H1 (cell line): ENCODE measurements at regions not wholly inside any gene's neighbourhood (a gene's known extent, or its start where the extent isn't known, plus 50 kb on each side); places are given as distances from the start of the nearest gene placed in this dataset.

Experiments
- CTCF ChIA-PET: fragments of 300-600 bp; sonication (Branson Sonifier 250); formaldehyde crosslinking; loops from one replicate; lab custom pipeline; 2021; ENCODE audit not compliant: partially characterized antibody; lab: Charles Lee
- POLR2A ChIA-PET: fragments of 300-600 bp; sonication (Branson Sonifier 250); formaldehyde crosslinking; loops from one replicate; lab custom pipeline; 2021; ENCODE audit warnings: inconsistent platforms; ENCODE audit not compliant: partially characterized antibody; lab: Charles Lee
- DNase-seq, 2 experiments: peaks; one replicate each; pipeline versions ENCODE4 v3.0.0 to v3.0.0-alpha.2; 2010 to 2022; ENCODE audit warnings: low spot score in 2 of 2, low read depth in 1 of 2, mixed read lengths in 1 of 2
- FAIRE-seq: peaks from 2 replicates; lab custom pipeline; 2011; peaks lifted over from hg19 to GRCh38; lab: Jason Lieb, UNC
- H2AFZ ChIP-seq: 2 replicates; pipeline ENCODE4 v1.8.1; 2012; ENCODE audit warnings: low read length, inconsistent platforms
- H2AK5ac ChIP-seq: 2 replicates; pipeline ENCODE4 v1.6.1; 2013; ENCODE audit warnings: low read depth, low read length
- H2BK120ac ChIP-seq: replicated peaks from 2 replicates; pipeline ENCODE3; 2013; ENCODE audit warnings: low read depth, low read length, inconsistent platforms
- H2BK12ac ChIP-seq: 2 replicates; pipeline ENCODE4 v1.6.1; 2013; ENCODE audit warnings: low read depth, low read length
- H2BK15ac ChIP-seq: 2 replicates; pipeline ENCODE4 v1.6.1; 2013; ENCODE audit warnings: low read length
- H2BK20ac ChIP-seq: 2 replicates; pipeline ENCODE4 v1.6.1; 2013; ENCODE audit warnings: low read length
- H2BK5ac ChIP-seq: 2 replicates; pipeline ENCODE4 v1.6.1; 2013; ENCODE audit warnings: low read depth, low read length
- H3K14ac ChIP-seq: 2 replicates; pipeline ENCODE4 v1.6.1; 2013; ENCODE audit warnings: inconsistent platforms; ENCODE audit not compliant: insufficient read length
- H3K18ac ChIP-seq: 2 replicates; pipeline ENCODE4 v1.6.1; 2013; ENCODE audit warnings: low read length; ENCODE audit errors: extremely low read depth
- H3K23ac ChIP-seq: 2 replicates; pipeline ENCODE4 v1.6.1; 2013; ENCODE audit warnings: inconsistent platforms; ENCODE audit not compliant: insufficient read length
- H3K23me2 ChIP-seq: 2 replicates; pipeline ENCODE4 v1.6.1; 2013; ENCODE audit warnings: low read depth, low read length
- H3K27ac ChIP-seq: 2 replicates; pipeline ENCODE4 v1.6.1; 2011; ENCODE audit warnings: low read depth, low read length, inconsistent platforms
- H3K27me3 ChIP-seq, 4 experiments: replicated peaks in 1 of 4; 1 replicate in 1 of 4; 2 replicates in 3 of 4; pipeline versions ENCODE4 v1.6.1 to v1.8.1; 2011 to 2013; ENCODE audit warnings: low read length in 3 of 4, mild to moderate bottlenecking in 3 of 4, inconsistent platforms in 2 of 4, mixed read lengths in 2 of 4, moderate library complexity in 1 of 4; ENCODE audit not compliant: control insufficient read depth in 3 of 4, insufficient read depth in 3 of 4; ENCODE audit errors: extremely low read depth in 1 of 4
- H3K36me3 ChIP-seq, 4 experiments: 2 replicates each; pipeline versions ENCODE4 v1.6.1 to v1.8.1; 2011 to 2013; ENCODE audit warnings: mild to moderate bottlenecking in 4 of 4, low read length in 3 of 4, moderate library complexity in 2 of 4, control low read depth in 1 of 4, inconsistent platforms in 1 of 4; ENCODE audit not compliant: insufficient read depth in 4 of 4, control insufficient read depth in 2 of 4
- H3K4ac ChIP-seq: replicated peaks from 2 replicates; pipeline ENCODE3; 2013; ENCODE audit warnings: low read length, low read depth, mixed read lengths, inconsistent platforms; ENCODE audit not compliant: insufficient read length
- H3K4me1 ChIP-seq, 4 experiments: replicated peaks in 1 of 4; 1 replicate in 1 of 4; 2 replicates in 3 of 4; pipeline versions ENCODE4 v1.6.1 to v1.8.1; 2011 to 2013; ENCODE audit warnings: low read length in 3 of 4, inconsistent platforms in 2 of 4, mixed read lengths in 1 of 4; ENCODE audit not compliant: insufficient read depth in 4 of 4, control insufficient read depth in 3 of 4
- H3K4me2 ChIP-seq, 2 experiments: 2 replicates each; pipeline versions ENCODE4 v1.6.1 to v1.8.1; 2011 to 2013; ENCODE audit warnings: low read depth in 2 of 2, low read length in 2 of 2, control low read depth in 1 of 2, inconsistent platforms in 1 of 2, mild to moderate bottlenecking in 1 of 2; ENCODE audit not compliant: insufficient read depth in 1 of 2
- H3K4me3 ChIP-seq, 4 experiments: fragments of 200-600, 300-600 bp in 1 of 4; sonication (generic), shearing (Covaris generic), sonication (Bioruptor Twin) in 1 of 4; 2 replicates each; pipeline versions ENCODE4 v1.5.1 to v1.8.1; 2011 to 2016; ENCODE audit warnings: low read length in 4 of 4, low read depth in 3 of 4, control low read depth in 2 of 4, inconsistent platforms in 2 of 4, mild to moderate bottlenecking in 2 of 4, mixed read lengths in 1 of 4, moderate library complexity in 1 of 4; ENCODE audit not compliant: insufficient read depth in 2 of 4; ENCODE audit errors: extremely low read depth in 1 of 4
- H3K56ac ChIP-seq: replicated peaks from 2 replicates; pipeline ENCODE3; 2013; ENCODE audit warnings: low read depth, mild to moderate bottlenecking, mixed read lengths, low read length, inconsistent platforms; ENCODE audit not compliant: insufficient read length
- H3K79me1 ChIP-seq: 2 replicates; pipeline ENCODE4 v1.6.1; 2013; ENCODE audit warnings: low read depth, low read length, control low read depth
- H3K79me2 ChIP-seq, 2 experiments: 2 replicates each; pipeline versions ENCODE4 v1.6.1 to v1.8.1; 2012 to 2013; ENCODE audit warnings: low read length in 2 of 2, mild to moderate bottlenecking in 2 of 2, inconsistent platforms in 1 of 2; ENCODE audit not compliant: insufficient read depth in 2 of 2, control insufficient read depth in 1 of 2
- H3K9ac ChIP-seq, 4 experiments: replicated peaks in 1 of 4; 1 replicate in 1 of 4; 2 replicates in 3 of 4; pipeline versions ENCODE4 v1.6.1 to v1.8.1; 2011 to 2013; ENCODE audit warnings: low read depth in 3 of 4, low read length in 3 of 4, control low read depth in 2 of 4, mild to moderate bottlenecking in 2 of 4, moderate library complexity in 2 of 4, inconsistent platforms in 1 of 4; ENCODE audit errors: extremely low read depth in 1 of 4
- H3K9me3 ChIP-seq, 2 experiments: 2 replicates each; pipeline versions ENCODE4 v1.6.1 to v1.8.1; 2012 to 2013; ENCODE audit warnings: mild to moderate bottlenecking in 2 of 2, moderate library complexity in 2 of 2, control low read depth in 1 of 2, inconsistent platforms in 1 of 2, low read depth in 1 of 2, low read length in 1 of 2, mixed read lengths in 1 of 2; ENCODE audit not compliant: insufficient read depth in 2 of 2
- H4K20me1 ChIP-seq, 2 experiments: replicated peaks in 1 of 2; 2 replicates each; pipeline versions ENCODE3 to v1.8.1; 2011 to 2013; ENCODE audit warnings: inconsistent platforms in 2 of 2, low read length in 2 of 2, mild to moderate bottlenecking in 1 of 2; ENCODE audit not compliant: insufficient read depth in 2 of 2, control insufficient read depth in 1 of 2
- H4K5ac ChIP-seq: 2 replicates; pipeline ENCODE4 v1.6.1; 2013; ENCODE audit warnings: low read length, low read depth, mixed read lengths, inconsistent platforms; ENCODE audit not compliant: insufficient read length
- H4K8ac ChIP-seq: 2 replicates; pipeline ENCODE4 v1.8.0; 2013; ENCODE audit warnings: mild to moderate bottlenecking, moderate library complexity, low read length, inconsistent platforms; ENCODE audit not compliant: insufficient read depth; ENCODE audit errors: extremely low read depth
- H4K91ac ChIP-seq: replicated peaks from 2 replicates; pipeline ENCODE3; 2013; ENCODE audit warnings: low read length, mixed read lengths, inconsistent platforms; ENCODE audit not compliant: insufficient read length
- ASH2L ChIP-seq: fragments of 200-600, 300-600 bp; sonication (generic); IDR thresholded peaks from one replicate; pipeline ENCODE4 v1.7.1; 2017; ENCODE audit warnings: low read length
- GTF2F1 ChIP-seq: IDR thresholded peaks from 2 replicates; pipeline ENCODE4 v1.6.1; 2012; ENCODE audit warnings: low read depth, low read length, improper control_type of control experiment, borderline replicate concordance
- JUN ChIP-seq: IDR thresholded peaks from 2 replicates; pipeline ENCODE4 v1.6.1; 2011; ENCODE audit warnings: low read depth, mild to moderate bottlenecking, improper control_type of control experiment, low read length
- NANOG ChIP-seq: IDR thresholded peaks from 2 replicates; pipeline ENCODE4 v1.6.1; 2011; ENCODE audit warnings: low read length, low read depth, mild to moderate bottlenecking, inconsistent platforms; ENCODE audit not compliant: insufficient read depth, poor library complexity, severe bottlenecking
- RAD21 ChIP-seq, 2 experiments: IDR thresholded peaks in 1 of 2; conservative IDR thresholded peaks in 1 of 2; 2 replicates each; pipeline ENCODE4 v1.6.1; 2011; ENCODE audit warnings: low read depth in 2 of 2, low read length in 2 of 2, improper control_type of control experiment in 1 of 2, inconsistent platforms in 1 of 2, mild to moderate bottlenecking in 1 of 2, moderate library complexity in 1 of 2
- RXRA ChIP-seq: IDR thresholded peaks from 2 replicates; pipeline ENCODE4 v1.6.1; 2011; ENCODE audit warnings: low read depth, mild to moderate bottlenecking, low read length, moderate library complexity; ENCODE audit not compliant: insufficient read depth
- SIN3A ChIP-seq, 2 experiments: IDR thresholded peaks in 1 of 2; conservative IDR thresholded peaks in 1 of 2; 2 replicates each; pipeline ENCODE4 v1.6.1; 2011 to 2012; ENCODE audit warnings: low read length in 2 of 2, improper control_type of control experiment in 1 of 2, low read depth in 1 of 2, mild to moderate bottlenecking in 1 of 2
- SP4 ChIP-seq: IDR thresholded peaks from 2 replicates; pipeline ENCODE4 v1.6.1; 2012; ENCODE audit warnings: low read length, inconsistent platforms
- TAF7 ChIP-seq: optimal IDR thresholded peaks from 2 replicates; pipeline ENCODE3; 2011; ENCODE audit warnings: low read depth, mild to moderate bottlenecking, inconsistent platforms, low read length, moderate library complexity, borderline replicate concordance
- WGBS, 2 experiments: shearing (Covaris generic) in 1 of 2; methylation state at CpG; one replicate each; pipeline versions ENCODE4 v1.1.6 to v1.1.7; 2013 to 2015; ENCODE audit warnings: low lambda C conversion rate in 2 of 2, mixed read lengths in 2 of 2, inconsistent platforms in 1 of 2, low coverage in 1 of 2, missing lambda C conversion rate in 1 of 2; ENCODE audit not compliant: insufficient replicate concordance in 2 of 2, insufficient coverage in 1 of 2, insufficient read length in 1 of 2; ENCODE audit errors: extremely low coverage in 1 of 2, missing lambda C conversion rate in 1 of 2; 5-methylcytosine and 5-hydroxymethylcytosine counted together
- TF ChIP-seq, protein P1 (sequence below): IDR thresholded peaks from 2 replicates; pipeline ENCODE4 v1.6.1; 2012; ENCODE audit warnings: low read length, inconsistent platforms

DNA sequence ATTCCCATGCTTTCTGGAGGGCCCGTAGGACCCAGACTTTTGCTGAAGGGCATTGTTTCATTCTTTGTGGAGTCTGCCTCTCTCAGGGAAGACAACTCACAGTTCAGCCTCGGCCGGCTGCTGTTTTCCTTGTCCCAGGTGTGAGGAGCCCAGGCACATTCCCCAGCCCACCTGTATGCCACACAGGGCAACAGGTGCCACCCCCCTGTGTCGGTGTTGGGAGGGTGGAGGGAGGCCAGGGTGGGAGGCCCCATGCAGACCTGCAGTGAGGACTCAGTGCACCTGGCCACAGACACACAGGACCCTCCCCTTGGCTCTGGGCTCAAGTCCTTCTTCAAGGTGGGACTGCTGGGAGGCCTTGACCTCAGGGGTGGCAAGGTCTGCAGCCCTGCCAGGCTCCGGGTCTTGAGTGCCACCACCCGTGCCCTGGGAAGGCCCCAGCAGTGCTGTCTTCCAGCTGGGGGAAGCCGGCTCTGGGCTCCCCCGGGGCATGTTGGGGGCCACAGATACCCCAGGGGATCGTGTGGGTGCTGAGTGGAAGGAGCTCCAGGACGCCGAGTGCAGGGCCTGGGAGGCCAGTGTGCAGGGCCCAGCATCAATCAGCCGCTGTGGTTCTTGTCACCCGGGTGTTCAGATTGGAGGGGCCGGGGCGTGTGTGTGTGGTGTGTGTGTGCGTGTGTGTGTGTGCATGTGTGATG is 1286.1 kb downstream of the BRD1 start:
- no peaks in the 10 kb centered on the region for H3K36me3 ChIP-seq
- no peak overlapping the region for H3K56ac ChIP-seq
- no peak for TF ChIP-seq SIN3A (conservative IDR thresholded peaks at IDR 0.05 in 1 of 2, IDR thresholded peaks at IDR 0.05 in 1 of 2; ENCODE audit: low read depth in 1 of 2, low read length in 2 of 2)
- no peak for TF ChIP-seq ASH2L
- no peak for TF ChIP-seq RXRA
- TF ChIP-seq NANOG: no peak
- TF ChIP-seq, protein P1, sequence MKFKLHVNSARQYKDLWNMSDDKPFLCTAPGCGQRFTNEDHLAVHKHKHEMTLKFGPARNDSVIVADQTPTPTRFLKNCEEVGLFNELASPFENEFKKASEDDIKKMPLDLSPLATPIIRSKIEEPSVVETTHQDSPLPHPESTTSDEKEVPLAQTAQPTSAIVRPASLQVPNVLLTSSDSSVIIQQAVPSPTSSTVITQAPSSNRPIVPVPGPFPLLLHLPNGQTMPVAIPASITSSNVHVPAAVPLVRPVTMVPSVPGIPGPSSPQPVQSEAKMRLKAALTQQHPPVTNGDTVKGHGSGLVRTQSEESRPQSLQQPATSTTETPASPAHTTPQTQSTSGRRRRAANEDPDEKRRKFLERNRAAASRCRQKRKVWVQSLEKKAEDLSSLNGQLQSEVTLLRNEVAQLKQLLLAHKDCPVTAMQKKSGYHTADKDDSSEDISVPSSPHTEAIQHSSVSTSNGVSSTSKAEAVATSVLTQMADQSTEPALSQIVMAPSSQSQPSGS: no peak
- TF ChIP-seq GTF2F1: no peak
- no peak for TF ChIP-seq RAD21 (IDR thresholded peaks at IDR 0.05 in 1 of 2, conservative IDR thresholded peaks at IDR 0.05 in 1 of 2; ENCODE audit: low read depth in 2 of 2, low read length in 2 of 2)
- no peak for TF ChIP-seq TAF7
- no peak for TF ChIP-seq SP4
- no peak for TF ChIP-seq JUN
- no peak overlapping the region for H2BK20ac ChIP-seq
- no peak overlapping the region for H3K18ac ChIP-seq
- H3K27me3 ChIP-seq: no peaks in the 10 kb centered on the region; a peak in 1 of 7 replicates
- peaks cover 9 to 35% of the 10 kb centered on the region in 2 experiments for H4K20me1 ChIP-seq
- DNase-seq (no peak), FAIRE-seq (no peak)
- no peak overlapping the region for H3K4me2 ChIP-seq
- ChIA-PET CTCF (no interaction called here), POLR2A (no interaction called here)
- H4K8ac ChIP-seq: no peak overlapping the region; the same call in 1 of the 2 replicates
- H4K5ac ChIP-seq: no peak overlapping the region
- peaks cover 10% of the 10 kb centered on the region; the same call in 1 of the 2 replicates for H3K23me2 ChIP-seq
- H2BK120ac ChIP-seq: no peak overlapping the region
- no peaks in the 10 kb centered on the region for H3K9me3 ChIP-seq
- H4K91ac ChIP-seq: no peak overlapping the region
- no peak overlapping the region for H3K23ac ChIP-seq
- H3K9ac ChIP-seq: no peak overlapping the region
- no peak overlapping the region for H3K27ac ChIP-seq
- H3K4me1 ChIP-seq: no peaks in the 10 kb centered on the region
- peaks cover 20% of the 10 kb centered on the region for H3K79me1 ChIP-seq
- H2BK12ac ChIP-seq: no peak overlapping the region
- H3K4ac ChIP-seq: no peak overlapping the region
- 97% methylated on average over 13 of the region's 16 CpGs; no CpG with 5 or more reads in 1 of the 2 experiments for WGBS, 2 experiments
- no peaks in the 10 kb centered on the region; a peak in 1 of 4 replicates for H3K79me2 ChIP-seq
- no peak overlapping the region for H2AK5ac ChIP-seq
- no peak overlapping the region for H3K4me3 ChIP-seq
- no peak overlapping the region for H2AFZ ChIP-seq
- H3K14ac ChIP-seq: no peak overlapping the region
- no peak overlapping the region for H2BK15ac ChIP-seq
- H2BK5ac ChIP-seq: no peak overlapping the region
